HepG2 (cell line): ENCODE measurements at regions not wholly inside any gene's neighbourhood (a gene's known extent, or its start where the extent isn't known, plus 50 kb on each side); places are given as distances from the start of the nearest gene placed in this dataset.

ENCODE experiments used
- MAZ ChIP-seq, 2 experiments: sonication (generic) in 1 of 2; formaldehyde crosslinking in 1 of 2; IDR thresholded peaks; 2 replicates each; pipeline versions ENCODE4 v1.5.0 to v1.6.1; 2012 to 2020; ENCODE audit warnings: low read depth in 2 of 2, mild to moderate bottlenecking in 2 of 2, borderline replicate concordance in 1 of 2, improper control_type of control experiment in 1 of 2, low read length in 1 of 2, missing genetic modification reagents in 1 of 2, moderate library complexity in 1 of 2
- NPAS2 ChIP-seq: sonication (generic); formaldehyde crosslinking; IDR thresholded peaks from 2 replicates; pipeline ENCODE4 v1.8.0; 2022; ENCODE audit warnings: mild to moderate bottlenecking, missing genetic modification reagents, borderline replicate concordance
- PHB2 ChIP-seq: fragments of 450-650 bp; IDR thresholded peaks from 2 replicates; pipeline ENCODE4 v1.6.1; 2018; ENCODE audit not compliant: partially characterized antibody
- TCF7 ChIP-seq: sonication (generic); IDR thresholded peaks from 2 replicates; pipeline ENCODE4 v1.6.1; 2016; ENCODE audit warnings: antibody characterized with exemption, low read depth
- TF ChIP-seq, protein P1 (sequence below): sonication (generic); formaldehyde crosslinking; IDR thresholded peaks from 2 replicates; pipeline ENCODE4 v1.8.1; 2023; ENCODE audit warnings: missing genetic modification reagents, inconsistent platforms, borderline replicate concordance
- TF ChIP-seq, protein P2 (sequence below): IDR thresholded peaks from 2 replicates; pipeline ENCODE4 v1.6.1; 2016; ENCODE audit warnings: missing biosample characterization, missing genetic modification reagents, low read depth
- TF ChIP-seq, protein P3 (sequence below): sonication (generic); formaldehyde crosslinking; IDR thresholded peaks from 2 replicates; pipeline ENCODE4 v1.5.0; 2020; ENCODE audit warnings: mild to moderate bottlenecking, missing genetic modification reagents, moderate library complexity
- TF ChIP-seq, protein P4 (sequence below), 2 experiments: sonication (generic) in 1 of 2; formaldehyde crosslinking in 1 of 2; IDR thresholded peaks; 2 replicates each; pipeline versions ENCODE4 v1.5.1 to v1.6.1; 2011 to 2020; ENCODE audit warnings: borderline replicate concordance in 1 of 2, low read depth in 1 of 2, low read length in 1 of 2, mild to moderate bottlenecking in 1 of 2, missing genetic modification reagents in 1 of 2, moderate library complexity in 1 of 2

DNA sequence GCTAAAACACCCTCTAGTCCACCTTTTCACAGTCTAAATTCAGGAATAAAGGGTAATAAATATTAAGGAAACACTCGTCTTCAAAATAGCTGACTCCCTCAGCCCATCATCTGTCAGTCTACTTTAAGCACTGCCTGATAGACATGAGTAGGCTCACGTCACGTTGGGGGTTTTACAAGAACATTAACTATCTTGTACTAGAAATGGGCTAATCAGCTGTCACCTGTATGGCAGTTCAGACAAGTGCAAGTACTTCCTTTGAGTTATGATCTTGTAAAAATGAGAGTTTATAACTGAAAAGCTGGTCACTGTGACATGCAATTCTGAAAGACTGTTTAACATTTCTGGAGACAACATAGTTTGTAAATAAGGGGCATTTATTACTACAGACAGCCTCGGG is 936.7 kb upstream of the CTNND2 start:
- TF ChIP-seq NPAS2 (no peak), TCF7 (no peak), MAZ (IDR thresholded peaks at IDR 0.05; ENCODE audit: borderline replicate concordance, low read depth, low read length) (no peak), MAZ (CRISPR knock-in tag; IDR thresholded peaks at IDR 0.05; ENCODE audit: low read depth) (no peak), PHB2 (no peak)
- TF ChIP-seq, protein P1, sequence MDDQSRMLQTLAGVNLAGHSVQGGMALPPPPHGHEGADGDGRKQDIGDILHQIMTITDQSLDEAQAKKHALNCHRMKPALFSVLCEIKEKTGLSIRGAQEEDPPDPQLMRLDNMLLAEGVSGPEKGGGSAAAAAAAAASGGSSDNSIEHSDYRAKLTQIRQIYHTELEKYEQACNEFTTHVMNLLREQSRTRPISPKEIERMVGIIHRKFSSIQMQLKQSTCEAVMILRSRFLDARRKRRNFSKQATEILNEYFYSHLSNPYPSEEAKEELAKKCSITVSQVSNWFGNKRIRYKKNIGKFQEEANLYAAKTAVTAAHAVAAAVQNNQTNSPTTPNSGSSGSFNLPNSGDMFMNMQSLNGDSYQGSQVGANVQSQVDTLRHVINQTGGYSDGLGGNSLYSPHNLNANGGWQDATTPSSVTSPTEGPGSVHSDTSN (CRISPR knock-in tag), result no peak
- TF ChIP-seq, protein P2, sequence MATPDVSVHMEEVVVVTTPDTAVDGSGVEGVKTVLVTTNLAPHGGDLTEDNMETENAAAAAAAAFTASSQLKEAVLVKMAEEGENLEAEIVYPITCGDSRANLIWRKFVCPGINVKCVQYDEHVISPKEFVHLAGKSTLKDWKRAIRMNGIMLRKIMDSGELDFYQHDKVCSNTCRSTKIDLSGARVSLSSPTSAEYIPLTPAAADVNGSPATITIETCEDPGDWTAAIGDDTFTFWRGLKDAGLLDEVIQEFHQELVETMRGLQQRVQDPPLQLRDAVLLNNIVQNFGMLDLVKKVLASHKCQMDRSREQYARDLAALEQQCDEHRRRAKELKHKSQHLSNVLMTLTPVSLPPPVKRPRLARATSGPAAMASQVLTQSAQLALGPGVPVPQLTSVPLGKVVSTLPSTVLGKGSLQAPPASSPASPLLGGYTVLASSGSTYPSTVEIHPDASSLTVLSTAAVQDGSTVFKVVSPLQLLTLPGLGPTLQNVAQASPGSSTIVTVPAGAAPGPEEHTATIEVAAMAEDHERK (CRISPR knock-in tag), result no peak
- TF ChIP-seq, protein P3, sequence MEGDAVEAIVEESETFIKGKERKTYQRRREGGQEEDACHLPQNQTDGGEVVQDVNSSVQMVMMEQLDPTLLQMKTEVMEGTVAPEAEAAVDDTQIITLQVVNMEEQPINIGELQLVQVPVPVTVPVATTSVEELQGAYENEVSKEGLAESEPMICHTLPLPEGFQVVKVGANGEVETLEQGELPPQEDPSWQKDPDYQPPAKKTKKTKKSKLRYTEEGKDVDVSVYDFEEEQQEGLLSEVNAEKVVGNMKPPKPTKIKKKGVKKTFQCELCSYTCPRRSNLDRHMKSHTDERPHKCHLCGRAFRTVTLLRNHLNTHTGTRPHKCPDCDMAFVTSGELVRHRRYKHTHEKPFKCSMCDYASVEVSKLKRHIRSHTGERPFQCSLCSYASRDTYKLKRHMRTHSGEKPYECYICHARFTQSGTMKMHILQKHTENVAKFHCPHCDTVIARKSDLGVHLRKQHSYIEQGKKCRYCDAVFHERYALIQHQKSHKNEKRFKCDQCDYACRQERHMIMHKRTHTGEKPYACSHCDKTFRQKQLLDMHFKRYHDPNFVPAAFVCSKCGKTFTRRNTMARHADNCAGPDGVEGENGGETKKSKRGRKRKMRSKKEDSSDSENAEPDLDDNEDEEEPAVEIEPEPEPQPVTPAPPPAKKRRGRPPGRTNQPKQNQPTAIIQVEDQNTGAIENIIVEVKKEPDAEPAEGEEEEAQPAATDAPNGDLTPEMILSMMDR (CRISPR knock-in tag), result no peak
- TF ChIP-seq, protein P4, sequence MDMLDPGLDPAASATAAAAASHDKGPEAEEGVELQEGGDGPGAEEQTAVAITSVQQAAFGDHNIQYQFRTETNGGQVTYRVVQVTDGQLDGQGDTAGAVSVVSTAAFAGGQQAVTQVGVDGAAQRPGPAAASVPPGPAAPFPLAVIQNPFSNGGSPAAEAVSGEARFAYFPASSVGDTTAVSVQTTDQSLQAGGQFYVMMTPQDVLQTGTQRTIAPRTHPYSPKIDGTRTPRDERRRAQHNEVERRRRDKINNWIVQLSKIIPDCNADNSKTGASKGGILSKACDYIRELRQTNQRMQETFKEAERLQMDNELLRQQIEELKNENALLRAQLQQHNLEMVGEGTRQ (IDR thresholded peaks at IDR 0.05; ENCODE audit: low read depth, low read length), result no peak
- TF ChIP-seq, protein P4 (CRISPR knock-in tag; IDR thresholded peaks at IDR 0.05; ENCODE audit: borderline replicate concordance), result no peak
